GM13976 (cell line): ENCODE measurements at regions not wholly inside any gene's neighbourhood (a gene's known extent, or its start where the extent isn't known, plus 50 kb on each side); places are given as distances from the start of the nearest gene placed in this dataset.

ENCODE experiments used
- DNase-seq: peaks from one replicate; pipeline ENCODE4 v3.0.0; 2012; ENCODE audit warnings: low spot score
- CTCF ChIP-seq: IDR thresholded peaks from 2 replicates; pipeline ENCODE4 v1.5.1; 2012; ENCODE audit warnings: borderline replicate concordance, mild to moderate bottlenecking; ENCODE audit not compliant: insufficient read depth; ENCODE audit errors: extremely low read depth, missing control alignments, control extremely low read depth
- in situ Hi-C: fragments of 300-500 bp; cut with MboI; formaldehyde crosslinking; loops from one replicate; pipeline ENCODE4 v1.12.0; 2022; ENCODE audit warnings: low sequenced_read_pairs, mixed read lengths, inconsistent platforms; ENCODE audit not compliant: unreplicated experiment

- in situ Hi-C loops, result no loop called here
- DNase-seq, result peak; percentile 79
- no peak for TF ChIP-seq CTCF
These were observed 117.5 kb upstream of the BOD1 start for GRCh38 chr5:173733831-173734501.

GRCh38 chr5:173734716-173735115, 118.3 kb upstream of the BOD1 start:
- in situ Hi-C loops, result no loop called here
- no peak for TF ChIP-seq CTCF
- DNase-seq, result no peak

- no peak for DNase-seq
- in situ Hi-C loops, result no loop called here
- TF ChIP-seq CTCF, result no peak
These were observed 118.7 kb upstream of the BOD1 start for GRCh38 chr5:173735184-173735583.

- in situ Hi-C loops, result no loop called here
- no peak for DNase-seq
- TF ChIP-seq CTCF, result no peak
These were observed 119.2 kb upstream of the BOD1 start for GRCh38 chr5:173735691-173736090.

GRCh38 chr5:173736374-173736773, 119.9 kb upstream of the BOD1 start:
- no peak for DNase-seq
- TF ChIP-seq CTCF, result no peak
- in situ Hi-C loops, result no loop called here

- DNase-seq, result peak; percentile 86
- no peak for TF ChIP-seq CTCF
- in situ Hi-C loops, result no loop called here
These were observed 120.5 kb upstream of the BOD1 start for GRCh38 chr5:173736923-173737412.
